Epithelial cell of prostate (primary cell): ENCODE measurements at regions not wholly inside any gene's neighbourhood (a gene's known extent, or its start where the extent isn't known, plus 50 kb on each side); places are given as distances from the start of the nearest gene placed in this dataset.

Source experiments
- DNase-seq: peaks from one replicate; pipeline ENCODE4 v3.0.0-alpha.2; 2011; ENCODE audit warnings: low read depth, low spot score
- H3K27ac ChIP-seq: fragments of 450-650 bp; 2 replicates; pipeline ENCODE4 v1.5.1; 2017; ENCODE audit warnings: mild to moderate bottlenecking

DNA sequence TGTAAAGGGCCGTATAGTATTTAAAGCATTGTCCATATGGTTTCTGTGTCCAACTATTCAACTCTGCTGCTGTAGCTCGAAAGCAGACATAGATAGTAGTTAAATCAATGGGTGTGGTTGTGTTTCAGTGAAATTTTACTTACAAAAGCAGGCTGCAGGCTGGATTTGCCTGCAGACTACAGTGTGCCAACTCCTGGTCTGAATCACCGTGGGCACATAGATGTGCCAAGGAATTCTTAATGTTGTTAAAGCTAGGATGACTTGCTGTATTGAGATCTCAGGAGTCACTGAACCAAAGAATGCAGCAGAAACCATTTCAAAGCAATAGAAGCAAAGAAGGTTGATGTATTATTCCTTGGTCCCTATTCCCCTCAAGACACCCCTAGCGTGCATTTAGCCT lies 379.0 kb downstream of the STIM2 start:
- no peak overlapping the region for H3K27ac ChIP-seq
- DNase-seq: peak; percentile 46

DNA sequence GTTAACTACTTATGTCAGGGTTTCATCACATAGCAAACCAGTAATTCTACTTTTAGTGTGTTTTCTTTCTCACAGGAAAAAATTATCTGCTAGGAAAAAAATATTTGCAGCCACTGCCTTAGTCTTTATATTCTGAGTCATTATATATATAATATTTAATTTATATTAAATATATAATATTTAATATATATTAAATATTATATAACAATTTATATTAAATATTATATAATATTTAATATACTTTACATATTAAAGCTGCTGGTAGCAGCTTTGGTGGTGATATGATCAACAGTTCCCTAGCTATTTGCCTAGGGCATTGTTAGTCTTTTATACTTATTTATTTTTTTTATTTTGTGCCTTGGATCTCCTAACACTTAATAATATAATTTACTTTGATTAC lies 381.6 kb downstream of the STIM2 start:
- DNase-seq: no peak

DNA sequence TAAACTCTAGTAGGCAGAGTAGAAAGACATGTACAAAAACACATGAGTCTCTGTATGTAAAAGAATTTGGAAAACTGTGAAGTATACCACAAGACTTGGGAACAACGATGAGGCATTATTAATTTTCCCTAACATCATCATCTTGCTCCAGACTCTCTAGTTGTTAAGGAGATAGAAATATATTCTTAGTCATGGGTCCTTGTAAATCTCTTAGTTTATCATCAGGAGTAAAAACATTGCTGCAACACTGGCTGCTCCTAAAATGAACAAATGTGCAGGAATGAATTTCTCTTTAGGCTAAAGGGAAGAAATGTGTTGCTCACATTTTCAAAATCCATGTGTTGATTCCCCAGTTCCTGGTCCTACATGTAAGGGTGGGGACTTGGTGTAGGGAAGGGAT lies 384.6 kb downstream of the STIM2 start:
- no peak for DNase-seq
- H3K27ac ChIP-seq: no peak overlapping the region

More for the DNA sequence above, 381.6 kb downstream of the STIM2 start:
- H3K27ac ChIP-seq: no peak overlapping the region

DNA sequence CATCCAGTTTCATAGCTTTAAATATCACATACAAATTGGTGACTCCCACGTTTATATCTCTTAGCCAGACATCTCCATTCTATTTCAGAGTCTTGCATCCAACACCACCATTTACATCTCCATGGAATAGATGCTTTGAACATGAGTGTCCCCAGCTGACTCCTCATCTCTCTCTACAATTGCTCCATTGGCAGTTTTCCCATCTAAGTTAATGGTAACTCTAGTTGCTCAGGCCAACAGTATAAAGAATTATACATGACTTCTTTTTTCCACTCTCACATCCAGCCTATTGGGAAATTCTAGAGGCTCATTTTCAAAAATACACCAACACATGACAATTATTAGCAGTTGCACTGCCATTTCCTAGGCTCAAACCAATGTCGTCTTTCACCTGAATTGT lies 388.2 kb downstream of the STIM2 start:
- DNase-seq: no peak
- H3K27ac ChIP-seq: no peak overlapping the region

DNA sequence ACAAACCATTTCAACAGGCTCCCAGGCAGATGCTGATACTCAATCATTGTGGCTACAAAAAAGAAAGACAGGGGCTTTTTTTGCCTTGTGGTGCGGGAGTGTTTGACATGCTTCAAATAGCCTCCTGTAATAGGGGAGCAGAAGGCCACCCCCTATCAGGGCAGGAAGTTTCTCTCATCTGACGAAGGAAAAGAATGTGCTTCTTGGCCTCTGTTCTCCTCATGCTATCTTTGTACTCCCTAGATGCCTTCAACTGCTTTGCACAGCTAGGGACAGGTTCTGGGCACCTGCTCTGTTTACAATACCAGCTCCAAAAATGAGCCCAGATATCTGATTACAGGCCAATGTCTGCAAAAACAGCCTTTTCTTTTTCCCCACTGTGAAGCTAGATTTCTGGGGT lies 391.1 kb downstream of the STIM2 start:
- DNase-seq: no peak
- no peak overlapping the region for H3K27ac ChIP-seq

DNA sequence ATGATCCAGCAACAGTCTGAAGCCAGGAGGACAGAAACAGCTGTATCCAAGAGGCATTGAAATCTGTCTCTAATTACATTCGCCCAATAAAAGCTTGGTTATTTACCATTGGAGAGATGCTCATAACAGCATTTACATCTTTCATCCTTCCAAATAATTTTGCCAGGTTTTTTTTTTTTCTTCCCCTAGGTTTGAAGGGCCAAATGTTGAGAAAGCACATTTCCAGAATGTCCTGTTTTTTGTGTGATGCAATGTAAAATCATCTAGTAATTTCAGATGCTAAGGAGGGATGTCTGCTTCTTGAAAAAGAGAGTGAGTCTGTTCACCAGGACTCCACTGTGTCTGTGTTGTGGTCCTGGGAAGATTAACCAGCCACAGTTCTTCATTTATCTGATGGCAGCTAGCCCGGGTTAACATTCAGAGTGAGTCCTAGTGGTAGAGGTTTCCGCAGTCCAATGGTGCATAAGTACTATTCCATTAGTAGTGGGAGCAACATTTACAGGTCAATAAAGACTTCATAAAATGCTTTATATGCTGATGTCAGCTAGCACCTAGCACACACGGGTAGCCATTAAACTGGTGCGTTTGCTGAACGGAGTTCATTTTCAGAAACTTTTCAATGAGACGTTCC lies 406.8 kb downstream of the STIM2 start:
- H3K27ac ChIP-seq: no peak overlapping the region
- no peak for DNase-seq

DNA sequence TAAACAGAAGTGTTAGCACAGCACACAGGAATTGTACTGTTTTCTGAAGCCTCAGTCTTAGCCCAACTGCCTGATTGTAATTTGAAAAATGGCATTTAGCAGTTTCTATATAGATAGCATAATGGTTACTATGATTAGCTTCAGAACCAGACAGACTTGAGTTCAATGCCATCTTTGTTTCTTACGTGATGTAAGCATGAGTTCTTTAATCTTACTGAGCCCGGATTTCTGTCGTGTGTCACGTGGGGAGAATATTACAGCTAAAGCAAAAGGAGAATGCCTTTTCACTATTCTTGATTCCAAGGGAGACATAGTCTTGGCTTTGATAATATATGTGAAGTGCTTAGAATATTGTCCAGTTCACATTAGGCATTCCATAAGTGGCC lies 407.3 kb downstream of the STIM2 start:
- no peak overlapping the region for H3K27ac ChIP-seq
- no peak for DNase-seq

DNA sequence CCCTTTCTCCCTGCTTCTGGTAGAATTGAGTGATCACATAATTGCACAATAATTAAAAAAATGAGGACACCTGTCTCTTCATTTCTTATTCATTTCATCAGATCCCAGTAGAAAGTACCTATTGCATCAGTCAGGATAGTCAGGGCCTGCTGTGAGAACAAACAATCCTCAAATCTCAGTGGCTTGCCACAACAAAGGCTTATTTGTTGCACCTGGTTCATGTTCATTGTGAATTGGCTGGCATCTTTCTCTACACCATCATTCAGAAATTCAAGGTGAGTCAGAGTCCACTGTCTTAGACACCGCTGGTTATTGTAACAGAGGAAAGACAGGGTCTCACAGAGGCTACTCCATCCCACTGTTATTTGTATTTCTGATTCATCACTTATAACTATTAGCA lies 409.8 kb downstream of the STIM2 start:
- H3K27ac ChIP-seq: peak overlapping the region; percentile 74
- DNase-seq: peak; percentile 58

DNA sequence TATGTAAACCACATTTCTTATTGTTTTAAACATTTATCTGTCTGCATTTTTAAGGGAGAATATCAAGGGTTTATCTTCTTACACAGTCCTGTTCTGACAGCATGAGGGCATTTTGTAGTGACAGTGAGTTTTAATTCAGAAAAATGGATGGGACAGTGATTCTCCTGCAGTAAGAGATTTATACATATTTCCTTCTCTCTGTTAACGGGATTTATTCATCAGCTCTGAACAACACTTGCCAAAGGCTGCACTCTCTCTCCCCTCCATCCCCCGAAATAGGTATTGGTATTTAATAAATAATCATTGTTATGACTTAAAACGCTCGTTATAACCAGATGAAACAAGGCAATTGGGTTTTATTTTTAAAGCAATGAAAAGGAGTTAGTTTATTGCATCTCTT lies 410.9 kb downstream of the STIM2 start:
- DNase-seq: no peak
- H3K27ac ChIP-seq: peak overlapping the region; percentile 74

DNA sequence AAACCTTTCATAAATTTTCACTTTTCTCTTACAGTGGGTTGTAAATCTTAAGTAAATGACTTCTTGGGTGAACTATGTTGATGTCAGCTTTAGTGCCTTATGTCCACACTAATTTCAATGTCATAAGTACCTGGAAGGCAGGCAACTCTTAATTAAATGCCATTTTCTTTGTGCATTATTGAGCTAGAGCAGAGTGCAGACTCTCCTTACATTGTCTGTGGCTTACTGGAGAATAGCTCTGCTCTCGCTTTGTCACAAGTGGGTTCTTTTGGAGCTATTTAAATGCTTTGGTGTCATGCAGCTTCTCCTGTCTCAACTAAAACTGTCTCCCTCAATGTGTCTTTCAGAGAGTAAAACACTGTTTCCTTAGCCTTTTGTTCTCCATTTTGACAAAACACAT lies 411.6 kb downstream of the STIM2 start:
- no peak for DNase-seq
- H3K27ac ChIP-seq: no peak overlapping the region

DNA sequence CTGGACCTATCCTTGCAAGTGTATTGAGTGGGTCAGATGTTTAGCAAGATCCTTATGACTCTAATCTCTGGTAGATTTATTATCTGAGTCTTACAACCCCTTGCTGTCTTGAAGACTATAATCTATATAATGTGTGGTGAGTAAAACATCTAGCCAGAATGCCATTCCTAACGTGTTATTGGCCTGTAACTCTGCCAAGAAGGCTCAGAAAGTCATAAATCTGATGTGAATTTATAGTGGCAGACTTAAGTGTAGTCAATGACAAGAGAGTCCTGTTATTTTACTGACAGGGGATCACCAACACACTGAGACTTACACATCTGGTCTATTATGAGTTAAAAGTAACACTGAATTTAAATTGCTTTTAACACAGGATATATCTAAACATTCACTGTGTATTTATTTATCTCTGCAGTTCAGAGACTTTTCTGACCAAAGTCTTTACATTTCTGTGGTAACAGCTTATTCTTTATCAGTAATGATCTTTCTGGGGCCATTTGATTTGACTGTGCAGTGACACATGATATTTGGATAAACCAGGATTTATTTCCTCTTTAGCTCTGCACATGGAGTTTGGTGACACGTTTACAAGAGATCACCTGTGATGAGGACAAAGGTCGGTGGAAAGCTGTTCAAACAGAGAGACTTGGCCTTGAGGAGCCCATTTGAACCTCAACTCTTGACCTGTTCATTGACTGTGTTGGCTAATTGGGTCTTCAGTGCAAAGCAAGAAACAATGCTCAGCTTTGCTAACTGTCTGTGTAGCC lies 415.8 kb downstream of the STIM2 start:
- no peak for DNase-seq
- no peak overlapping the region for H3K27ac ChIP-seq

DNA sequence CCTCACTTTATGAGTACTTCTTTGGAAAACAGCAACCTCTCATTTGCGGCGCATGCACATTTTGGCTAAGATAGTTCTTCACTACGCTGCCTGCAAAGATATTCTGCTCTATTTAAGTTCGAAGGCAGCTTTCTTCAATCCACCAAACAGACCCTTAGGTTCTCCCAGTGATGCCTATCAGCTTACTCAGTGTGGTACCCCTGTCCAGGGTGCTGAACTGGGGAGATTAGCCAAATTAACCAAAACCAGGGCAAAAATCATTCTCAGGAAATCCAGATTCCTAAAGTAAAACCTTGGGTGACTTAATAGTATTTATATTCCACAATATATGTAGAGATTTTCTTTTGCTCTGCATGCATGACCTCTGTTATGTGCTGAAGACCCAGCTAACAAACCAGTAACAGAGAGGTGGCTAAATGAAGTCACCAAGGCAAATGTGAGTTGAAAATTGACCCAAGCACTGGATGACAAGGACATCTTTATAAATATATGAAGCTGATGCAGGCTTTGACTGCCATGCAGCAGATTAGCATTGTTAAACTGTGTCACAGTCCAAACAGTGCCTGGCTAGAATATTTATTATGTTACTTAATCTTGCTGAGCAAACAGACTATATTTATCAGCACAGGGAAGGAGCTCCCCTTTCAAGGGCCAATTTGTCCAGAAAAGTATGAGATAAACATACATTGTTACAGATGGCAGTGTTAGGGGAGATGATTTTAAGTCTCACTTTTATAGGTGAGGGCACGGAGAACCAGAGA lies 418.2 kb downstream of the STIM2 start:
- no peak overlapping the region for H3K27ac ChIP-seq
- no peak for DNase-seq

DNA sequence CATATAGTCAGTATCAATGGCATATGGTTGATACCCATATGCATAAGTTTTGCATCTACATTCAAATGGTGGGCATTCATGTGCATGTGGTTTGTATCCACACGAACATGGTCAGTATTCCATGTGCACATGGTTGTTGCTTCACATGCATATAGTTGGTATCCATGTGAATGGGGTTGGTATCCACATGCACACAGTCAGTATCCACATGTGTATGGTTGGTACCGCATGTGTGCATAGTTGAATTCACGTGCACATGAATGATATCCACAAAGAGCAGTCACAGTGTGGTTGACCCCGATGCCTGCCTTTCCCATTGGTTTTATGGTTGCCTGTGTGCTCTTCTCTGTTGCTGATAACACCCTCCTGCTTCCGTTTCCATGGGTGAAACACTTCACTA lies 427.9 kb downstream of the STIM2 start:
- no peak for DNase-seq
- H3K27ac ChIP-seq: no peak overlapping the region

DNA sequence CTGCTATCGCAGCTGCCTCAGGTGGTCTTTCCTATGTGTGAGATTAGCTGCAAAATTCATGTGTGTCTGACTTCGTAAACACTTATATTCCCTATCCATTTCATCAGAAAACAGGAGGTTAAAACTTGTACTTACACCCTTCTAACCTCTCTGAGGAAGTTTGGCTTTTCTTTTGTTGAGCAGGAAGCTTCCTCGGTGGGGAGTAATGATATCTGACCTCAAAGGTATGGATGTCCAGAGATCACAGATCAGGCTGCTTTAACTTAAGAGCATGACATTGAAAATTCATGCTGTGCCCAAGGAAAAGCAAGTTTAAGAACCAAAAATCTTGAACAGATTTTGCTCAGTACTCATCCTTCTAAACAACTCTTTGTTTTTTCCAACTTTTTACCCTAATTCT lies 429.1 kb downstream of the STIM2 start:
- H3K27ac ChIP-seq: no peak overlapping the region
- no peak for DNase-seq

DNA sequence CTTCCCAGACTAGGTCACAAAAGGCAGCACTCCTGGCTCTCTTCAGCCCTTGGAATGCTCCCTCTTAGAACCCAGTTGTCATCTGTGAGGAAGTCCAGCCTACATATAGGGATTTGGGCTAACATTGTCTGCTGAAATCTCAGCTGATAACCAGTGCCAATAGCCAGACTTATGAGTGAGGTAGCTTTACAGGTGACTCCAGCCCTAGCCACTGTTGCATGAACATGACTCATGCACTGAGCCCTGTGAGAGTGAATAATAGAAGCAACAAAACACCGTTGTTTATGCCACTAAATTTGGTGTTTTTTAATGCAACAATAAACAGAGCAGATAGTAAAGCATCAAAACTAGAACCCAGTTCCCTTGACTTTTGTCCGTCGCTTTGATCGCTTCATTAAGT lies 433.2 kb downstream of the STIM2 start:
- DNase-seq: no peak
- no peak overlapping the region for H3K27ac ChIP-seq

DNA sequence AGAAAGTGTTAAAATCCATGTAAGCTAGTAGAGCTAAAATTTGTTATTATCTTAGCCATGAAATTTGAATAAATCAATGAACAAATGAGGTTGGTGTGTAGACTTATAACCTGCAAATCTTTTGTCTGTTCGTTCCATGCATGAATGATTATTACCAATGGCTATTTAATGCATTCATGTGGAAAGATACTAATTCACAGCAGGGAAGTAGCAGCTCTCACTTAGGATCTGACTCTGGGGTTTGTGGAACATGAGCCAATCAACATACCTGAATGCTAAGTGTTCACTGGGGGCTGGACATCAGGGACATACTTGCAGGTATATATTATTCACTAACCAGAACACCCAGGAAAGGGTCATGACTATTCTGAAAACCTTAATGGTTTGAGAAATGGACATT lies 444.1 kb downstream of the STIM2 start:
- H3K27ac ChIP-seq: no peak overlapping the region
- no peak for DNase-seq

DNA sequence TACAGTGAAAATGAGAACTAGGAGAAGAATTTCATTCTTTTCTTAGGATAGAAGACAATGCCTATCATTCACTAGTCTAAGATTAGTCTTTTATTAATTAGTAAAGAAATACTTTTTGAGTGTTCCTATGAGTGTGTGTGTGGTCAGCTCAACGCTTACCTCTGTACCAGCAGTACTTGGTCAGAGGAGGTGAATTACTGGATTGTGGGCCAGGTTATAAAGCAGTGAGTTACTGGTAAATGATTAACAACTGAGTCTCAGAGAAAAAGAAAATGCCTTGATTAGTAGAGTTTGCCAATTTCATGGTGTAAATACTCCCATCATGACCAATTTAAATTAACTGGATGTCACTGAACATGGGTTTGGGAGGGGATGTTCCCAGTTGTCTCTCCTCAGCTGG lies 444.6 kb downstream of the STIM2 start:
- H3K27ac ChIP-seq: no peak overlapping the region
- DNase-seq: no peak

DNA sequence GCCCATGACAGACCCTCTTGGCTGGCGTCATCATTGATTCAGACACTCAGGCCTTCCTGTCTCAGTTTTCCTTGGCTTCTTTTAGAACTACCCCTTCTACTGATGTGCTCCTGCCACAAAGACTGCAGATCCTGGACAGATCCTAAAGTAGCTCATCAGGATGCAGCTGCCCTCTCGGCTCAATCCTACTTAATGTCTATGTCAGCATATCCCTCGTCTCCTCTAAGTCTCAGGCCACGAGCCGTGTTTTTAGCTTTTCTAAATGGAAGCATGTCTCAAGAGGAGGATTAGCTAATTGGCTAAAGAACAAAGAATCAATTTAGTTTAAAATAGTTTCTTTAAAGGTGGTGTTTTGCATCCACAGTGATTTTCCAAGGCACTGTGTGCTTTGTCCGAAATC lies 447.7 kb downstream of the STIM2 start:
- DNase-seq: no peak
- no peak overlapping the region for H3K27ac ChIP-seq

DNA sequence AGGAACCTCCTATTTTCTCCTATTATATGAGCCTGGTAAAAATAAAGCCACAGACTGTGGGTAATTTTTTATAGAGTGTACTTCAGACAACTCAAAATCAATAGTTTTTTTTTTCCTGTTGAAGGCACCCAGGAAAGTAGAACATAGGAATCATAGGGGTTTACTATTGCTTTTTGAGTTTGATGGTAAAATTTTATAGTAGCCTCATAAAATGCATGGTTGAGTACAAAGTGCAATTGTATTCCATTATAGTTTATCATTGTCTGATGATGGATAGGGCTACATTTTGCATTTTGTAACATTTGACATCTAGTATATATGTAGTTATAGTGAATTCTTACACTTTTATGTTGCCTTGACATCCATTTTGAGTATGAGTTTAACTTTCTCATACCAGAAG lies 455.0 kb downstream of the STIM2 start:
- DNase-seq: no peak
- no peak overlapping the region for H3K27ac ChIP-seq

DNA sequence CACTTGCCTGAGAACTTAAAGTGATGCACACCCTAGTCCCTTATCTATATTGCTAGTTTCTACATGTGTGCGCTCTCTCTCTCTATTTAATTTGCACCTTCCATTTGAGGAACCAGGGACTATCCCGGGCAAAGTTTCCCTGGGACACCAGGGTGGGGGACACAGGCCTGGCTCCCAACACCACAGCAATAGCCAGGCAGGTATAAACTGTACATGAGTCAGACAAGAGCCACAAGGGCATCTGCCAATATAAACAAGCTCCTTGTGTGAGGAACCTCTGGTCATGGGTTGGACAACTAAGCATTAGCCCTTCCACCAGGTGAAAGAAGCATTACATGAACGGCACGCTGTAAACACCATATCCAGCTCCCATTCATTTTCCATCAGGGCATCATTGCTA lies 455.5 kb downstream of the STIM2 start:
- no peak for DNase-seq
- no peak overlapping the region for H3K27ac ChIP-seq

DNA sequence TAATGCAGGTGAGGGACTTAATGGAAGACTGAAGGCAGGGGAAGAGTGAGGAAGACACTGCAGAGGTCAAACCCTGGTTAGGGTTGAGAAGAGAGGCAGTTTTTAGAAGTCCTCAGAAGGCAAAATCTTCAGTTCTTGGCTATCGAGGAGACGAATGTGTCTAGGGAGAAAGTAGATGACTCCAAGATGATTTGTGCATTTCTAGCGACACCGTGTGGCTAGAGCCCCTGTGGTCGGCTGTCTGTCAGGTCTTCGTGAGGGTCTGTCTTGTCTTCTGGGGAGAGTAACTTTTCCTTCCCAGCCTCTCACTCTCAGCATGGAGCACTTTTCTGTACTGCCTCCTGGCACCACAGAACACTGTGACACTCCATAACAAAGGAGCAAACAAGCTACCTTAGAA lies 458.1 kb downstream of the STIM2 start:
- DNase-seq: no peak
- no peak overlapping the region for H3K27ac ChIP-seq

DNA sequence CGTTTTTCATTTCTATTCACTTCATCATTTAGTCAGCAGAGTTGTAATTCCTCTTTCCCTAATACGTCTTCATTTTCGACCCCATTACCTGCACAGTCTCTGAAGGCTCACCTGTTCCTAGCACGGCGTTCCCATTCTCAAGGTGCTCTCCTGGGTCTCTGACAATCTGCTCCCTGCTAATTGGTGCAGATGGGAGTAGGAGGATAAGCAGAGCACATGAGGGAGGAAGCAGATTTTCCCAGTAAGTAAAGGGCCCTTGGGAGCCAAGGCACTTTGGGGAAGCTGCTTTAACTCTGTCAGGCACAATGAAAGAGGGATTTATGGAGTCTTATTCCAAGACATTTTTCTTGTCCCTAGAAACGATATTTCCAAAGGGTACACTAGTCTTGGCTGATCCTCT lies 466.4 kb downstream of the STIM2 start:
- DNase-seq: no peak
- no peak overlapping the region for H3K27ac ChIP-seq
